ENCODE measurements at regions not wholly inside any gene's neighbourhood (a gene's known extent, or its start where the extent isn't known, plus 50 kb on each side); places are given as distances from the start of the nearest gene placed in this dataset.

- Histone ChIP-seq H3K79me2 (ENCODE audit: control insufficient read depth, insufficient read depth, low read length) (no peaks in the 10 kb centered on the region), H2AFZ (ENCODE audit: low read length) (no peak overlapping the region), H3K27me3 (ENCODE audit: control insufficient read depth, insufficient read depth, low read length) (no peaks in the 10 kb centered on the region), H3K9ac (ENCODE audit: insufficient read depth, low read length) (no peak overlapping the region), H3K4me1 (ENCODE audit: control insufficient read depth, extremely low read depth, insufficient read depth, low read length) (no peaks in the 10 kb centered on the region), H3K9me3 (ENCODE audit: control insufficient read depth, insufficient read depth, low read depth, low read length) (no peaks in the 10 kb centered on the region), H4K20me1 (ENCODE audit: control insufficient read depth, extremely low read depth, insufficient read depth, low read length) (no peaks in the 10 kb centered on the region), H3K4me2 (ENCODE audit: extremely low read depth, insufficient read depth, low read length) (no peak overlapping the region), H3K36me3 (ENCODE audit: control insufficient read depth, insufficient read depth, low read length) (no peaks in the 10 kb centered on the region), H3K4me3 (replicated peaks in 1 of 4; ENCODE audit: control extremely low read depth in 1 of 4, insufficient read depth in 1 of 4, low read depth in 3 of 4, low read length in 4 of 4) (no peak overlapping the region), H3K27ac (ENCODE audit: insufficient read depth, low read length) (no peak overlapping the region)
- TF ChIP-seq CTCF (conservative IDR thresholded peaks at IDR 0.05 in 1 of 2, IDR thresholded peaks at IDR 0.05 in 1 of 2; ENCODE audit: low read depth in 1 of 2, low read length in 2 of 2): no peak
- TF ChIP-seq EZH2 (IDR thresholded peaks at IDR 0.05; ENCODE audit: low read length, missing control alignments): no peak
- DNase-seq (ENCODE audit: low read depth in 2 of 2): no peak
These were observed 59.2 kb upstream of the RCBTB2 start for GRCh38 chr13:48591889-48592687.

- Histone ChIP-seq H3K4me2 (ENCODE audit: extremely low read depth, insufficient read depth, low read length) (no peak overlapping the region), H3K27ac (ENCODE audit: insufficient read depth, low read length) (no peak overlapping the region), H3K79me2 (ENCODE audit: control insufficient read depth, insufficient read depth, low read length) (no peaks in the 10 kb centered on the region), H3K36me3 (ENCODE audit: control insufficient read depth, insufficient read depth, low read length) (no peaks in the 10 kb centered on the region), H2AFZ (ENCODE audit: low read length) (no peak overlapping the region), H3K27me3 (ENCODE audit: control insufficient read depth, insufficient read depth, low read length) (no peaks in the 10 kb centered on the region), H4K20me1 (ENCODE audit: control insufficient read depth, extremely low read depth, insufficient read depth, low read length) (no peaks in the 10 kb centered on the region), H3K4me3 (replicated peaks in 1 of 4; ENCODE audit: control extremely low read depth in 1 of 4, insufficient read depth in 1 of 4, low read depth in 3 of 4, low read length in 4 of 4) (no peak overlapping the region), H3K9me3 (ENCODE audit: control insufficient read depth, insufficient read depth, low read depth, low read length) (no peaks in the 10 kb centered on the region), H3K9ac (ENCODE audit: insufficient read depth, low read length) (no peak overlapping the region), H3K4me1 (ENCODE audit: control insufficient read depth, extremely low read depth, insufficient read depth, low read length) (no peaks in the 10 kb centered on the region)
- no peak for TF ChIP-seq CTCF (conservative IDR thresholded peaks at IDR 0.05 in 1 of 2, IDR thresholded peaks at IDR 0.05 in 1 of 2; ENCODE audit: low read depth in 1 of 2, low read length in 2 of 2)
- no peak for TF ChIP-seq EZH2 (IDR thresholded peaks at IDR 0.05; ENCODE audit: low read length, missing control alignments)
- no peak for DNase-seq (ENCODE audit: low read depth in 2 of 2)
These were observed 59.8 kb upstream of the RCBTB2 start for GRCh38 chr13:48592688-48593049.

GRCh38 chr13:48593536-48593935, 60.2 kb upstream of the CYSLTR2 start:
- no peak overlapping the region for H3K9ac ChIP-seq (ENCODE audit: insufficient read depth, low read length)
- no peak for DNase-seq (ENCODE audit: low read depth in 2 of 2)
- no peak overlapping the region for H2AFZ ChIP-seq (ENCODE audit: low read length)
- H3K79me2 ChIP-seq (ENCODE audit: control insufficient read depth, insufficient read depth, low read length): no peaks in the 10 kb centered on the region
- no peak overlapping the region for H3K27ac ChIP-seq (ENCODE audit: insufficient read depth, low read length)
- no peak overlapping the region for H3K4me3 ChIP-seq (replicated peaks in 1 of 4; ENCODE audit: control extremely low read depth in 1 of 4, insufficient read depth in 1 of 4, low read depth in 3 of 4, low read length in 4 of 4)
- TF ChIP-seq EZH2 (IDR thresholded peaks at IDR 0.05; ENCODE audit: low read length, missing control alignments): no peak
- no peak for TF ChIP-seq CTCF (conservative IDR thresholded peaks at IDR 0.05 in 1 of 2, IDR thresholded peaks at IDR 0.05 in 1 of 2; ENCODE audit: low read depth in 1 of 2, low read length in 2 of 2)
- no peaks in the 10 kb centered on the region for H3K9me3 ChIP-seq (ENCODE audit: control insufficient read depth, insufficient read depth, low read depth, low read length)
- no peak overlapping the region for H3K4me2 ChIP-seq (ENCODE audit: extremely low read depth, insufficient read depth, low read length)
- no peaks in the 10 kb centered on the region for H3K4me1 ChIP-seq (ENCODE audit: control insufficient read depth, extremely low read depth, insufficient read depth, low read length)
- H3K27me3 ChIP-seq (ENCODE audit: control insufficient read depth, insufficient read depth, low read length): no peaks in the 10 kb centered on the region
- no peaks in the 10 kb centered on the region for H4K20me1 ChIP-seq (ENCODE audit: control insufficient read depth, extremely low read depth, insufficient read depth, low read length)
- H3K36me3 ChIP-seq (ENCODE audit: control insufficient read depth, insufficient read depth, low read length): no peaks in the 10 kb centered on the region

All from fibroblast of lung (primary cell).